Neural cell (in vitro differentiated cells): ENCODE measurements at regions not wholly inside any gene's neighbourhood (a gene's known extent, or its start where the extent isn't known, plus 50 kb on each side); places are given as distances from the start of the nearest gene placed in this dataset.

ENCODE experiments used
- H2AFZ ChIP-seq: fragments of 200-600, 300-800 bp; sonication (generic), shearing (Covaris generic); 2 replicates; pipeline ENCODE4 v1.6.0; 2014; ENCODE audit warnings: low read depth, mild to moderate bottlenecking, antibody characterized with exemption, low read length, moderate library complexity
- H3F3A ChIP-seq: fragments of 200-600 bp; shearing (Covaris generic); 2 replicates; pipeline ENCODE4 v1.6.1; 2016; ENCODE audit warnings: mild to moderate bottlenecking, moderate library complexity, mixed read lengths, antibody characterized with exemption, low read length; ENCODE audit not compliant: insufficient read depth, poor library complexity, severe bottlenecking
- H3K27ac ChIP-seq: fragments of 200-600, 300-800 bp; sonication (generic), shearing (Covaris generic); 2 replicates; pipeline ENCODE4 v1.5.1; 2014; ENCODE audit warnings: mild to moderate bottlenecking, low read length, moderate library complexity
- H3K27me3 ChIP-seq: fragments of 300-800, 200-600 bp; sonication (generic), shearing (Covaris generic); 2 replicates; pipeline ENCODE4 v1.6.0; 2014; ENCODE audit warnings: mild to moderate bottlenecking, low read depth, low read length, moderate library complexity; ENCODE audit not compliant: insufficient read depth
- H3K36me3 ChIP-seq: fragments of 300-800, 200-600 bp; sonication (generic), shearing (Covaris generic); 2 replicates; pipeline ENCODE4 v1.5.1; 2014; ENCODE audit warnings: mild to moderate bottlenecking, antibody characterized with exemption, low read length, moderate library complexity; ENCODE audit not compliant: insufficient read depth
- H3K4me2 ChIP-seq: fragments of 300-800, 200-600 bp; sonication (generic), shearing (Covaris generic); 2 replicates; pipeline ENCODE4 v1.6.0; 2014; ENCODE audit warnings: mild to moderate bottlenecking, low read length
- H3K4me3 ChIP-seq: fragments of 300-800, 200-600 bp; sonication (generic), shearing (Covaris generic); 2 replicates; pipeline ENCODE4 v1.5.1; 2014; ENCODE audit warnings: mild to moderate bottlenecking, low read length, moderate library complexity
- H3K79me2 ChIP-seq: fragments of 200-600 bp; shearing (Covaris generic); replicated peaks from 2 replicates; pipeline ENCODE4 v1.6.0; 2014; ENCODE audit warnings: mild to moderate bottlenecking, low read length, moderate library complexity; ENCODE audit not compliant: insufficient read depth
- H3K9ac ChIP-seq: fragments of 300-800, 200-600 bp; sonication (generic), shearing (Covaris generic); 2 replicates; pipeline ENCODE4 v1.6.1; 2016; ENCODE audit warnings: mild to moderate bottlenecking, low read length, mixed read lengths
- H3K9me2 ChIP-seq: fragments of 200-600 bp; shearing (Covaris generic); 2 replicates; pipeline ENCODE4 v1.6.1; 2016; ENCODE audit warnings: mild to moderate bottlenecking, low read length, mixed read lengths; ENCODE audit not compliant: insufficient read depth
- H3K9me3 ChIP-seq: fragments of 200-600, 300-800 bp; sonication (generic), shearing (Covaris generic); 2 replicates; pipeline ENCODE4 v1.6.1; 2016; ENCODE audit warnings: mild to moderate bottlenecking, mixed run types, low read length, moderate library complexity, mixed read lengths
- H4K20me1 ChIP-seq: fragments of 200-600 bp; shearing (Covaris generic); 2 replicates; pipeline ENCODE4 v1.6.1; 2016; ENCODE audit warnings: mild to moderate bottlenecking, mixed run types; ENCODE audit not compliant: insufficient read depth
- EP300 ChIP-seq: fragments of 450-650 bp; conservative IDR thresholded peaks from 2 replicates; pipeline ENCODE4 v1.6.1; 2014; ENCODE audit warnings: antibody characterized with exemption, mild to moderate bottlenecking, moderate library complexity; ENCODE audit not compliant: poor library complexity, severe bottlenecking
- EZH2 ChIP-seq: fragments of 200-600, 300-800 bp; shearing (Covaris generic), sonication (generic); IDR thresholded peaks from 2 replicates; pipeline ENCODE4 v1.6.1; 2014; ENCODE audit warnings: antibody characterized with exemption, low read length, borderline replicate concordance, mild to moderate bottlenecking; ENCODE audit not compliant: insufficient read depth, poor library complexity, severe bottlenecking
- MXI1 ChIP-seq: fragments of 450-650 bp; conservative IDR thresholded peaks from 2 replicates; pipeline ENCODE4 v1.6.1; 2014; ENCODE audit warnings: antibody characterized with exemption, mild to moderate bottlenecking; ENCODE audit not compliant: poor library complexity, severe bottlenecking
- POLR2AphosphoS5 ChIP-seq: IDR thresholded peaks from 2 replicates; pipeline ENCODE4 v1.6.1; 2012
- RAD21 ChIP-seq: fragments of 450-650 bp; conservative IDR thresholded peaks from 2 replicates; pipeline ENCODE4 v1.6.1; 2014; ENCODE audit warnings: antibody characterized with exemption, mild to moderate bottlenecking, moderate library complexity
- SMC3 ChIP-seq: fragments of 450-650 bp; conservative IDR thresholded peaks from 2 replicates; pipeline ENCODE4 v1.6.1; 2014; ENCODE audit warnings: antibody characterized with exemption, mild to moderate bottlenecking, moderate library complexity; ENCODE audit not compliant: poor library complexity
- TAF1 ChIP-seq: IDR thresholded peaks from 2 replicates; pipeline ENCODE4 v1.6.1; 2012; ENCODE audit warnings: low read depth
- TF ChIP-seq, protein P1 (sequence below): IDR thresholded peaks from 2 replicates; pipeline ENCODE4 v1.6.1; 2012; ENCODE audit warnings: borderline replicate concordance
- TF ChIP-seq, protein P2 (sequence below): fragments of 450-650 bp; IDR thresholded peaks from 2 replicates; pipeline ENCODE4 v1.5.1; 2014; ENCODE audit warnings: antibody characterized with exemption, mild to moderate bottlenecking, moderate library complexity; ENCODE audit not compliant: poor library complexity, severe bottlenecking

DNA sequence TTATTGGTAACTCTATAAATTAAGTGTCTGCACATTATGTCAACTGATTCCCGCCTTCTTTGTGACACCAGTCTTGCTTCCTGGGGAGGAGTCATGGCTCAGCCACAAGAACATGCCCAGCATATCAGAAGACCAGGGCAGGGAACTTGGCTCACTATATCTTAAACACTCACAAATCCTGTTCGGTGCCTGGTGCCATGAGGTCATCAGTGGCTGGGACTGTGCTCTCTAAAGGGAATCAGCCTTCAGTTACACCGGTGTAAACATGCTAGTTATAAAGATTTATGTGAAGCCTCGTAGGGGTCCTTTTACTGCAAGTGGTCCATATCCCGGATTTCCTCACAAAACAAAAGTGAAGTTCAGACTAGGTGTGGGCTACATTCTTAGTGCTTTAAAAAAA, 73.1 kb upstream of the ZNF521 start:
- TF ChIP-seq, protein P1, sequence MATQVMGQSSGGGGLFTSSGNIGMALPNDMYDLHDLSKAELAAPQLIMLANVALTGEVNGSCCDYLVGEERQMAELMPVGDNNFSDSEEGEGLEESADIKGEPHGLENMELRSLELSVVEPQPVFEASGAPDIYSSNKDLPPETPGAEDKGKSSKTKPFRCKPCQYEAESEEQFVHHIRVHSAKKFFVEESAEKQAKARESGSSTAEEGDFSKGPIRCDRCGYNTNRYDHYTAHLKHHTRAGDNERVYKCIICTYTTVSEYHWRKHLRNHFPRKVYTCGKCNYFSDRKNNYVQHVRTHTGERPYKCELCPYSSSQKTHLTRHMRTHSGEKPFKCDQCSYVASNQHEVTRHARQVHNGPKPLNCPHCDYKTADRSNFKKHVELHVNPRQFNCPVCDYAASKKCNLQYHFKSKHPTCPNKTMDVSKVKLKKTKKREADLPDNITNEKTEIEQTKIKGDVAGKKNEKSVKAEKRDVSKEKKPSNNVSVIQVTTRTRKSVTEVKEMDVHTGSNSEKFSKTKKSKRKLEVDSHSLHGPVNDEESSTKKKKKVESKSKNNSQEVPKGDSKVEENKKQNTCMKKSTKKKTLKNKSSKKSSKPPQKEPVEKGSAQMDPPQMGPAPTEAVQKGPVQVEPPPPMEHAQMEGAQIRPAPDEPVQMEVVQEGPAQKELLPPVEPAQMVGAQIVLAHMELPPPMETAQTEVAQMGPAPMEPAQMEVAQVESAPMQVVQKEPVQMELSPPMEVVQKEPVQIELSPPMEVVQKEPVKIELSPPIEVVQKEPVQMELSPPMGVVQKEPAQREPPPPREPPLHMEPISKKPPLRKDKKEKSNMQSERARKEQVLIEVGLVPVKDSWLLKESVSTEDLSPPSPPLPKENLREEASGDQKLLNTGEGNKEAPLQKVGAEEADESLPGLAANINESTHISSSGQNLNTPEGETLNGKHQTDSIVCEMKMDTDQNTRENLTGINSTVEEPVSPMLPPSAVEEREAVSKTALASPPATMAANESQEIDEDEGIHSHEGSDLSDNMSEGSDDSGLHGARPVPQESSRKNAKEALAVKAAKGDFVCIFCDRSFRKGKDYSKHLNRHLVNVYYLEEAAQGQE: no peak
- TF ChIP-seq MXI1 (no peak), EZH2 (no peak), TAF1 (no peak), POLR2AphosphoS5 (no peak), EP300 (no peak), RAD21 (no peak), SMC3 (no peak)
- TF ChIP-seq, protein P2, sequence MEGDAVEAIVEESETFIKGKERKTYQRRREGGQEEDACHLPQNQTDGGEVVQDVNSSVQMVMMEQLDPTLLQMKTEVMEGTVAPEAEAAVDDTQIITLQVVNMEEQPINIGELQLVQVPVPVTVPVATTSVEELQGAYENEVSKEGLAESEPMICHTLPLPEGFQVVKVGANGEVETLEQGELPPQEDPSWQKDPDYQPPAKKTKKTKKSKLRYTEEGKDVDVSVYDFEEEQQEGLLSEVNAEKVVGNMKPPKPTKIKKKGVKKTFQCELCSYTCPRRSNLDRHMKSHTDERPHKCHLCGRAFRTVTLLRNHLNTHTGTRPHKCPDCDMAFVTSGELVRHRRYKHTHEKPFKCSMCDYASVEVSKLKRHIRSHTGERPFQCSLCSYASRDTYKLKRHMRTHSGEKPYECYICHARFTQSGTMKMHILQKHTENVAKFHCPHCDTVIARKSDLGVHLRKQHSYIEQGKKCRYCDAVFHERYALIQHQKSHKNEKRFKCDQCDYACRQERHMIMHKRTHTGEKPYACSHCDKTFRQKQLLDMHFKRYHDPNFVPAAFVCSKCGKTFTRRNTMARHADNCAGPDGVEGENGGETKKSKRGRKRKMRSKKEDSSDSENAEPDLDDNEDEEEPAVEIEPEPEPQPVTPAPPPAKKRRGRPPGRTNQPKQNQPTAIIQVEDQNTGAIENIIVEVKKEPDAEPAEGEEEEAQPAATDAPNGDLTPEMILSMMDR: no peak
- Histone ChIP-seq H3F3A (no peaks in the 10 kb centered on the region), H3K79me2 (no peaks in the 10 kb centered on the region), H3K27me3 (no peaks in the 10 kb centered on the region), H3K36me3 (no peaks in the 10 kb centered on the region), H3K9me2 (no peaks in the 10 kb centered on the region), H3K4me2 (no peak overlapping the region), H4K20me1 (no peaks in the 10 kb centered on the region), H3K4me3 (no peak overlapping the region), H2AFZ (no peak overlapping the region), H3K9me3 (no peaks in the 10 kb centered on the region), H3K27ac (no peak overlapping the region), H3K9ac (no peak overlapping the region)

DNA sequence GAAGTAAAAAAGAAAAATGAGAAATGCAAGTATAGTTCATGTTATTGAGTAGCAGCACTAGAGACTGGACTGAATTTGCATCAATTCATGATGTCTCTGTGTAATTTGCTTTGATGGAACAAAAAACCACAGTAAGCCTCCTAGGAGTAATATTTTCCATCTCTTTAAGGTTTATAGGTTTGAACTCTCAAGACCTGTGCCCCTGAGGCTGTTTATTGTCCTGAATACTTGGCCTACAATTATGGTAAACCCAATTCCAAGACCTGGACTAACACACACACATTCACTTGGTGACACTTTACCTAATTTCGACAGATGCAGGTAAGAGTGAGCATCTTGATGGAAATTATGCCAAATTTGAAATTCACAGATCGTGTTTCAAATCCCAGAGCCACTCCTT, 71.8 kb upstream of the ZNF521 start:
- no peaks in the 10 kb centered on the region for H3K9me2 ChIP-seq

More for the DNA sequence above, 71.8 kb upstream of the ZNF521 start:
- H3K9me3 ChIP-seq: no peaks in the 10 kb centered on the region
- H3K27ac ChIP-seq: no peak overlapping the region
- H3K4me3 ChIP-seq: no peak overlapping the region
- no peaks in the 10 kb centered on the region for H4K20me1 ChIP-seq
- no peaks in the 10 kb centered on the region for H3F3A ChIP-seq
- TF ChIP-seq, protein P2: no peak
- TF ChIP-seq POLR2AphosphoS5 (no peak), TAF1 (no peak), SMC3 (no peak), EZH2 (no peak), MXI1 (no peak), RAD21 (no peak), EP300 (no peak)
- TF ChIP-seq, protein P1: no peak
- H3K36me3 ChIP-seq: no peaks in the 10 kb centered on the region
- H3K79me2 ChIP-seq: no peaks in the 10 kb centered on the region
- no peak overlapping the region for H3K4me2 ChIP-seq
- no peak overlapping the region for H3K9ac ChIP-seq
- H2AFZ ChIP-seq: no peak overlapping the region
- H3K27me3 ChIP-seq: no peaks in the 10 kb centered on the region
